ENCODE measurements at regions not wholly inside any gene's neighbourhood (a gene's known extent, or its start where the extent isn't known, plus 50 kb on each side); places are given as distances from the start of the nearest gene placed in this dataset.

DNA sequence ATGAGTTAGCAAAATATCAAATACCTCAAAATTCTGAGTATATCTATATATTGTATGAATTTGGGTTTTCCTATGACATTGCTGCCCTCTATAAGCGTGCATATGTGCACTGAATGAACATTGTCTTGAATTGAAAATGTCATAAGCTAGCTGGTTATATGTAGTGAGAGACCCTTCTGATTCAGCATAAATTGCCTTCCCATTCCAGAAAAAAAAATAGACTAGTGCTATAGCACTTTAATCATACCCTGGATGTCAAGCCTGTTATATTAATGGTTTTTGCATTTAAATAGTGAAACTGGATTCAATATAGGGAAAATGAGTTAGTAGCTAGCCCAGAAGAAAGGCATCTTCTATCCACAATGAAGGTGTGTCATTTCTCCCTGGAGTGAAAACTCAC, 265.1 kb downstream of the TUSC7 start:
- TF ChIP-seq, protein P1, sequence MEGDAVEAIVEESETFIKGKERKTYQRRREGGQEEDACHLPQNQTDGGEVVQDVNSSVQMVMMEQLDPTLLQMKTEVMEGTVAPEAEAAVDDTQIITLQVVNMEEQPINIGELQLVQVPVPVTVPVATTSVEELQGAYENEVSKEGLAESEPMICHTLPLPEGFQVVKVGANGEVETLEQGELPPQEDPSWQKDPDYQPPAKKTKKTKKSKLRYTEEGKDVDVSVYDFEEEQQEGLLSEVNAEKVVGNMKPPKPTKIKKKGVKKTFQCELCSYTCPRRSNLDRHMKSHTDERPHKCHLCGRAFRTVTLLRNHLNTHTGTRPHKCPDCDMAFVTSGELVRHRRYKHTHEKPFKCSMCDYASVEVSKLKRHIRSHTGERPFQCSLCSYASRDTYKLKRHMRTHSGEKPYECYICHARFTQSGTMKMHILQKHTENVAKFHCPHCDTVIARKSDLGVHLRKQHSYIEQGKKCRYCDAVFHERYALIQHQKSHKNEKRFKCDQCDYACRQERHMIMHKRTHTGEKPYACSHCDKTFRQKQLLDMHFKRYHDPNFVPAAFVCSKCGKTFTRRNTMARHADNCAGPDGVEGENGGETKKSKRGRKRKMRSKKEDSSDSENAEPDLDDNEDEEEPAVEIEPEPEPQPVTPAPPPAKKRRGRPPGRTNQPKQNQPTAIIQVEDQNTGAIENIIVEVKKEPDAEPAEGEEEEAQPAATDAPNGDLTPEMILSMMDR (IDR thresholded peaks at IDR 0.05; ENCODE audit: unreplicated experiment) = no peak
- Mint-ChIP-seq H3K9me3 (ENCODE audit: unreplicated experiment) (no peaks in the 10 kb centered on the region), H3K4me3 (ENCODE audit: unreplicated experiment) (no peak overlapping the region), H3K4me1 (ENCODE audit: unreplicated experiment) (no peaks in the 10 kb centered on the region), H3K27me3 (ENCODE audit: unreplicated experiment) (peaks cover 2% of the 10 kb centered on the region), H3K27ac (ENCODE audit: unreplicated experiment) (no peak overlapping the region), H3K36me3 (ENCODE audit: low read depth, unreplicated experiment) (no peaks in the 10 kb centered on the region)
- DNase-seq (ENCODE audit: low spot score) = no peak

DNA sequence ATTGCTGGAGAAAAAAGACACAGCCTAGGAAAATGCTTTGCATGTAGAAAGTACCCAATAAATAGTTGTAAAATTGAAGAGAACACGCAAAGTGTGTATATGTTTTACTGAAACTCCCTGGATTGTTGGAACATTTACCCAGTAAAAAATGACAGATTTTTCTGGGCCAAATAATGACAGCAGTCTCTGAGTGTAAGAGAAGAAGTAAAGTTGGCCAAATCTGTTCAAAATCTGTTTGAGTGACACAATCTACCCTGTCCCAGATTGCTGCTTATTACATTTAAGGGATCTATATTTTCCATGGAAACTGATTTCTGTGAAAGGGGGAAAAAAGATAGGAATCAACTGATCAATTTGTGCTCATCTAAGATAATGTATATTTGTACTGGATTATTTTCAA, 267.9 kb downstream of the TUSC7 start:
- Mint-ChIP-seq H3K27ac (ENCODE audit: unreplicated experiment) (no peak overlapping the region), H3K36me3 (ENCODE audit: low read depth, unreplicated experiment) (no peaks in the 10 kb centered on the region), H3K4me1 (ENCODE audit: unreplicated experiment) (no peaks in the 10 kb centered on the region), H3K27me3 (ENCODE audit: unreplicated experiment) (no peaks in the 10 kb centered on the region), H3K9me3 (ENCODE audit: unreplicated experiment) (no peaks in the 10 kb centered on the region), H3K4me3 (ENCODE audit: unreplicated experiment) (no peak overlapping the region)
- TF ChIP-seq, protein P1 (IDR thresholded peaks at IDR 0.05; ENCODE audit: unreplicated experiment) = no peak
- no peak for DNase-seq (ENCODE audit: low spot score)

DNA sequence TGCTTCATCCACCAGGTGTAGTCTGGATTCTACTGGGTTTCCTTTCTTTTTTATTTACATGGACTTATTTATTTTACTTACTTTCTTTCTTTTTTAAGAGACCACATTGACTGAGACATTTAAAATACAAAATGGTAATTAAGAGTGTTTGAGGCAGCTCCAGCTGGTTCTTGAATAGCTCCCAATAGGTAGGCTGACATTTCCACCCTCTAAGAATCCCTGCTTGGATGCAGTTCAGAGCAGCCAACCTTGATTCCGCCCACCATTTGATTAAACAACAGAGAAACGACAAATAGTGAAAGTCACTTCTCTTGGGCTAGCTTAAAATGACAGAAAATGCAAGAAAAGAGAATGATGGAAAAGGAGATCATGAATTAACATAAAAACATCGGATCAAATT, 270.5 kb downstream of the TUSC7 start:
- TF ChIP-seq, protein P1 (IDR thresholded peaks at IDR 0.05; ENCODE audit: unreplicated experiment) = no peak
- H3K9me3 Mint-ChIP-seq (ENCODE audit: unreplicated experiment) = no peaks in the 10 kb centered on the region
- no peak overlapping the region for H3K27ac Mint-ChIP-seq (ENCODE audit: unreplicated experiment)
- no peak for DNase-seq (ENCODE audit: low spot score)
- no peaks in the 10 kb centered on the region for H3K4me1 Mint-ChIP-seq (ENCODE audit: unreplicated experiment)
- H3K36me3 Mint-ChIP-seq (ENCODE audit: low read depth, unreplicated experiment) = no peaks in the 10 kb centered on the region
- no peak overlapping the region for H3K4me3 Mint-ChIP-seq (ENCODE audit: unreplicated experiment)
- no peaks in the 10 kb centered on the region for H3K27me3 Mint-ChIP-seq (ENCODE audit: unreplicated experiment)

DNA sequence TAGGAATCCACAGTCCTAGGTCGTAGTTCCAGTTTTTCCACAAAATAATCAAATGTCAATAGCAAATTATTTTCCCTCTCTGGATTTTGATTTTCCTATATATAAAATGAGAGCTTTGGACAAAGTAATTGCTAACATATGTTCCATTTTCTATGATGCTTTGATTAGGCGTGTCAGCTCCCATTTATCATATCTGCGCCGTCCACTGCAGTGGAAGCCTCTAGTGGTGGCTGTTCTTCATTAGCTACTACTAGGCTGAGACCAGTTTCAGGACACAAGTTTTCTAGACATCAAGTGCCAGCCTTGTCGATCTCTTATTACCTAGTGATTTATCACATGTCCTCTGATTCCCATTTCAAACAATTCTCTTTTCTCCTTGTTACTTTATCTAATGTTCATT, 271.5 kb downstream of the TUSC7 start:
- TF ChIP-seq, protein P1 (IDR thresholded peaks at IDR 0.05; ENCODE audit: unreplicated experiment) = no peak
- no peaks in the 10 kb centered on the region for H3K27me3 Mint-ChIP-seq (ENCODE audit: unreplicated experiment)
- no peak overlapping the region for H3K27ac Mint-ChIP-seq (ENCODE audit: unreplicated experiment)
- no peaks in the 10 kb centered on the region for H3K4me1 Mint-ChIP-seq (ENCODE audit: unreplicated experiment)
- H3K36me3 Mint-ChIP-seq (ENCODE audit: low read depth, unreplicated experiment) = no peaks in the 10 kb centered on the region
- DNase-seq (ENCODE audit: low spot score) = no peak
- no peaks in the 10 kb centered on the region for H3K9me3 Mint-ChIP-seq (ENCODE audit: unreplicated experiment)
- H3K4me3 Mint-ChIP-seq (ENCODE audit: unreplicated experiment) = no peak overlapping the region

DNA sequence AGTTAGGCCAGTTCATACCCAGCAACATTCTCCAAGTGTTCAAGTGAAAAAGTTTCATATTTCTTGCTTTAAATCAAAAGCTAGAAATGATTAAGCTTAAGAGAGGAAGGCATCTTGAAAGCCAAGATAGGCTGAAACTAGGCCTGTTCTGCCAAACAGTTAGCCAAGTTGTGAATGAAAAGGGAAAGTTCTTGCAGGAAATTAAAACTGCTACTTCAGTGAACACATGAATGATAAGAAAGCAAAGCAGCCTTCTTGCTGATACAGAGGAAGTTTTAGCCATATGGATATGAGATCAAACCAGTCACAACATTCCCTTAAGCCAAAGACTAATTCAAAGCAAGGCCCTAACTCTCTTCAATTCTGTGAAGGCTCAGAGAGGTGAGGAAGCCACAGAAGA, 274.7 kb downstream of the TUSC7 start:
- Mint-ChIP-seq H3K4me1 (ENCODE audit: unreplicated experiment) (no peaks in the 10 kb centered on the region), H3K9me3 (ENCODE audit: unreplicated experiment) (no peaks in the 10 kb centered on the region), H3K27ac (ENCODE audit: unreplicated experiment) (no peak overlapping the region), H3K27me3 (ENCODE audit: unreplicated experiment) (peaks cover 1% of the 10 kb centered on the region), H3K4me3 (ENCODE audit: unreplicated experiment) (no peak overlapping the region), H3K36me3 (ENCODE audit: low read depth, unreplicated experiment) (no peaks in the 10 kb centered on the region)
- TF ChIP-seq, protein P1 (IDR thresholded peaks at IDR 0.05; ENCODE audit: unreplicated experiment) = no peak
- DNase-seq (ENCODE audit: low spot score) = no peak
